ENCODE measurements at regions not wholly inside any gene's neighbourhood (a gene's known extent, or its start where the extent isn't known, plus 50 kb on each side); places are given as distances from the start of the nearest gene placed in this dataset.

DNA sequence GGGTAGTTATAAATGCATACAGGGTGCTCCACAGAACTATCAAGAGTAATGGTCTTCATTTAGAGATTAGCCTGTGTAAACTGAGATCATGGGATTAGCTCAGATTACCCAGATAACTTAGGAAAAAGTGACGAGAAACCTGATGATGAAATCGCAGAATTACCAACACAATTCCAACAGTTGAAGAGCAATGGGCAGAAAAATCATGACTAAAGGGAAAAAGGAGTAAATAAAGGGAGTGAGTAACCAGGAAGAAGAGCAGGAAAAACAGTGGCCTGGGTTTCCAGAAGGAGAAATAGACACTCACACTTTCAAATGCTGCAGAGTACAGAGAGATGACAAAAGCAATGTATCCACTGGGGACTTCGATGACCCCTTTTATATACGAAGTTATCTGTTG, 817.3 kb downstream of the TRIML1 start:
- H3K79me2 ChIP-seq (ENCODE audit: low read length), result no peaks in the 10 kb centered on the region
- H3K4me3 ChIP-seq (ENCODE audit: low read length), result no peak overlapping the region
- H3K4me1 ChIP-seq (ENCODE audit: low read length), result no peaks in the 10 kb centered on the region
- no peaks in the 10 kb centered on the region for H3K36me3 ChIP-seq (replicated peaks; ENCODE audit: insufficient read depth, low read length)
- no peak overlapping the region for H3K27ac ChIP-seq (ENCODE audit: low read length)
- no peak overlapping the region for H3K9ac ChIP-seq (ENCODE audit: low read length)
- DNase-seq, result no peak
- TF ChIP-seq EZH2phosphoT487 (IDR thresholded peaks at IDR 0.05; ENCODE audit: low read length), result no peak
- no peak for TF ChIP-seq EZH2 (optimal IDR thresholded peaks at IDR 0.05; ENCODE audit: low read depth, low read length)
- TF ChIP-seq, protein P1, sequence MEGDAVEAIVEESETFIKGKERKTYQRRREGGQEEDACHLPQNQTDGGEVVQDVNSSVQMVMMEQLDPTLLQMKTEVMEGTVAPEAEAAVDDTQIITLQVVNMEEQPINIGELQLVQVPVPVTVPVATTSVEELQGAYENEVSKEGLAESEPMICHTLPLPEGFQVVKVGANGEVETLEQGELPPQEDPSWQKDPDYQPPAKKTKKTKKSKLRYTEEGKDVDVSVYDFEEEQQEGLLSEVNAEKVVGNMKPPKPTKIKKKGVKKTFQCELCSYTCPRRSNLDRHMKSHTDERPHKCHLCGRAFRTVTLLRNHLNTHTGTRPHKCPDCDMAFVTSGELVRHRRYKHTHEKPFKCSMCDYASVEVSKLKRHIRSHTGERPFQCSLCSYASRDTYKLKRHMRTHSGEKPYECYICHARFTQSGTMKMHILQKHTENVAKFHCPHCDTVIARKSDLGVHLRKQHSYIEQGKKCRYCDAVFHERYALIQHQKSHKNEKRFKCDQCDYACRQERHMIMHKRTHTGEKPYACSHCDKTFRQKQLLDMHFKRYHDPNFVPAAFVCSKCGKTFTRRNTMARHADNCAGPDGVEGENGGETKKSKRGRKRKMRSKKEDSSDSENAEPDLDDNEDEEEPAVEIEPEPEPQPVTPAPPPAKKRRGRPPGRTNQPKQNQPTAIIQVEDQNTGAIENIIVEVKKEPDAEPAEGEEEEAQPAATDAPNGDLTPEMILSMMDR (IDR thresholded peaks at IDR 0.05; ENCODE audit: low read length), result no peak
- H4K20me1 ChIP-seq (ENCODE audit: insufficient read depth, low read length), result no peaks in the 10 kb centered on the region
- no peak overlapping the region for H3K4me2 ChIP-seq (ENCODE audit: low read depth, low read length)
- no peaks in the 10 kb centered on the region for H3K9me3 ChIP-seq (replicated peaks; ENCODE audit: insufficient read depth, low read length)
- H3K9me2 ChIP-seq (replicated peaks; ENCODE audit: insufficient read depth, low read length), result no peaks in the 10 kb centered on the region
- no peak overlapping the region for H2AFZ ChIP-seq (ENCODE audit: low read length)
- H3F3A ChIP-seq (ENCODE audit: insufficient read depth, low read length), result no peaks in the 10 kb centered on the region
- no peaks in the 10 kb centered on the region for H3K27me3 ChIP-seq (replicated peaks; ENCODE audit: insufficient read depth, low read length)

DNA sequence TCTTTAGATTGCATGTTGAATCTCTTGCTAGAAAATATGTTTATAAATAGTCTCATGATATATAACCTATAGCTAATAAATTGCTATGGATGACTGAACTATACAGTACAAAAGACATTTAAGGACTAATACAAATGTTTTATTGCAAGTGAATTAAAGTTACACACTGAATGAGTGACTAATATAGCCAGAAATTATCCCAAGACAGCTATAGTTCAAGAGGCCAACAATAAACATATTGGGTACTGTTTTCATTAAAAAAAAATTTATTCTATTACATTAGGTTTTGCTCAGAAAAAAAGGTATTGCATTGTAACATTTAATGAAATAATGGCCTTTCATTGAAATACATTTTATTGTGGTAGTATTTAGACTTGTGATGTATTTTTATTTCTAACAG, 819.1 kb downstream of the TRIML1 start:
- no peaks in the 10 kb centered on the region for H3K27me3 ChIP-seq (replicated peaks; ENCODE audit: insufficient read depth, low read length)
- H4K20me1 ChIP-seq (ENCODE audit: insufficient read depth, low read length), result no peaks in the 10 kb centered on the region
- H3K9me2 ChIP-seq (replicated peaks; ENCODE audit: insufficient read depth, low read length), result no peaks in the 10 kb centered on the region
- H2AFZ ChIP-seq (ENCODE audit: low read length), result no peak overlapping the region
- no peak overlapping the region for H3K9ac ChIP-seq (ENCODE audit: low read length)
- H3K4me1 ChIP-seq (ENCODE audit: low read length), result no peaks in the 10 kb centered on the region
- H3F3A ChIP-seq (ENCODE audit: insufficient read depth, low read length), result no peaks in the 10 kb centered on the region
- no peak for TF ChIP-seq EZH2 (optimal IDR thresholded peaks at IDR 0.05; ENCODE audit: low read depth, low read length)
- no peak for TF ChIP-seq EZH2phosphoT487 (IDR thresholded peaks at IDR 0.05; ENCODE audit: low read length)
- TF ChIP-seq, protein P1 (IDR thresholded peaks at IDR 0.05; ENCODE audit: low read length), result no peak
- no peak overlapping the region for H3K4me3 ChIP-seq (ENCODE audit: low read length)
- no peaks in the 10 kb centered on the region for H3K36me3 ChIP-seq (replicated peaks; ENCODE audit: insufficient read depth, low read length)
- no peak overlapping the region for H3K27ac ChIP-seq (ENCODE audit: low read length)
- no peak overlapping the region for H3K4me2 ChIP-seq (ENCODE audit: low read depth, low read length)
- H3K79me2 ChIP-seq (ENCODE audit: low read length), result no peaks in the 10 kb centered on the region
- DNase-seq, result no peak
- H3K9me3 ChIP-seq (replicated peaks; ENCODE audit: insufficient read depth, low read length), result 0 out of 2 replicates have a peak, but pooled peaks cover 3% of the 10 kb centered on the region

DNA sequence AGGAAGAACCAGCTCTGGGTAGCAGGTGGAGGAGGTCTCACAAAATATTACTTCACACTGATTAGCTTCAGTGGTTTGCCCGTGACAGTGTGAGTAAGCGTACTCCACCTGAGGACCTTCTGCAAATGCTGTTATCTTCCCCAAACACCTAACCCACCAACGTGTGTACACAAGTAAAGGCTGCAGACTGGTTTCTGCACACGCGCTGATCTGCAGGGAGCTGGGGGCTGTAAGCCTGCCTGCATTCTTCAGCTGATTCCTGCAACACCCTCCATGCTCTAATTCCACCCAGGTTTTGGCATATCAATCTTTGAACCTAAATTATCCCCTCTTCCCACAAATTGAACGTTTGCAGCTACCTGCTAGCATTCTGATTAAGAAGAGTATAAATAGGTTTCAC, 820.2 kb downstream of the TRIML1 start:
- Histone ChIP-seq H2AFZ (ENCODE audit: low read length) (no peak overlapping the region), H3K4me2 (ENCODE audit: low read depth, low read length) (no peak overlapping the region)
- TF ChIP-seq, protein P1 (IDR thresholded peaks at IDR 0.05; ENCODE audit: low read length), result no peak
- TF ChIP-seq EZH2 (optimal IDR thresholded peaks at IDR 0.05; ENCODE audit: low read depth, low read length) (no peak), EZH2phosphoT487 (IDR thresholded peaks at IDR 0.05; ENCODE audit: low read length) (no peak)

More for the DNA sequence above, 820.2 kb downstream of the TRIML1 start:
- no peaks in the 10 kb centered on the region for H3K79me2 ChIP-seq (ENCODE audit: low read length)
- DNase-seq, result no peak
- no peaks in the 10 kb centered on the region for H3F3A ChIP-seq (ENCODE audit: insufficient read depth, low read length)
- H3K9ac ChIP-seq (ENCODE audit: low read length), result no peak overlapping the region
- H3K27ac ChIP-seq (ENCODE audit: low read length), result no peak overlapping the region
- no peaks in the 10 kb centered on the region for H3K4me1 ChIP-seq (ENCODE audit: low read length)
- no peaks in the 10 kb centered on the region for H4K20me1 ChIP-seq (ENCODE audit: insufficient read depth, low read length)
- no peaks in the 10 kb centered on the region for H3K27me3 ChIP-seq (replicated peaks; ENCODE audit: insufficient read depth, low read length)
- H3K9me2 ChIP-seq (replicated peaks; ENCODE audit: insufficient read depth, low read length), result no peaks in the 10 kb centered on the region
- no peak overlapping the region for H3K4me3 ChIP-seq (ENCODE audit: low read length)
- 0 out of 2 replicates have a peak, but pooled peaks cover 3% of the 10 kb centered on the region for H3K9me3 ChIP-seq (replicated peaks; ENCODE audit: insufficient read depth, low read length)
- H3K36me3 ChIP-seq (replicated peaks; ENCODE audit: insufficient read depth, low read length), result no peaks in the 10 kb centered on the region
